IMR-90 (cell line): ENCODE measurements at regions not wholly inside any gene's neighbourhood (a gene's known extent, or its start where the extent isn't known, plus 50 kb on each side); places are given as distances from the start of the nearest gene placed in this dataset.

ENCODE experiments used
- ATAC-seq: fragments of 200-7000 bp; cut with Tn5 transposase; 2 replicates; pipeline ENCODE4 v1.9.1; 2020; ENCODE audit warnings: low read depth, mild to moderate bottlenecking, moderate library complexity
- BruUV-seq: library from RNA; stranded (reverse); fragments of 400-500 nt; replicated peaks from 2 replicates; lab custom pipeline; 2021; lab: Mats Ljungman, UMichigan
- CTCF ChIA-PET: fragments of 300-600 bp; formaldehyde crosslinking; extraction: SDS; loops from one replicate; lab custom pipeline; 2021; ENCODE audit warnings: antibody characterized with exemption; lab: Yijun Ruan, JAX
- POLR2A ChIA-PET: fragments of 300-600 bp; sonication (Branson Sonifier 250); formaldehyde crosslinking; loops from one replicate; lab custom pipeline; 2022; ENCODE audit warnings: antibody characterized with exemption; ENCODE audit not compliant: unreplicated experiment; lab: Charles Lee
- DNase-seq: peaks from one replicate; pipeline ENCODE4 v3.0.0; 2013
- H2AFZ ChIP-seq: replicated peaks from 2 replicates; pipeline ENCODE3; 2013; ENCODE audit warnings: low read length, mild to moderate bottlenecking; ENCODE audit not compliant: poor library complexity
- H2AK5ac ChIP-seq: 2 replicates; pipeline ENCODE4 v1.6.1; 2013; ENCODE audit warnings: low read depth, low read length, inconsistent platforms
- H2AK9ac ChIP-seq: replicated peaks from 2 replicates; pipeline ENCODE3; 2013; ENCODE audit warnings: mild to moderate bottlenecking, low read depth, low read length, moderate library complexity; ENCODE audit not compliant: poor library complexity
- H2BK120ac ChIP-seq: 2 replicates; pipeline ENCODE4 v1.6.1; 2013; ENCODE audit warnings: low read depth, low read length, inconsistent platforms
- H2BK15ac ChIP-seq: 3 replicates; pipeline ENCODE4 v1.6.1; 2013; ENCODE audit warnings: low read depth, low read length, inconsistent platforms
- H2BK20ac ChIP-seq: 2 replicates; pipeline ENCODE4 v1.6.1; 2013; ENCODE audit warnings: low read depth, mild to moderate bottlenecking, inconsistent platforms, low read length, moderate library complexity
- H2BK5ac ChIP-seq: 2 replicates; pipeline ENCODE4 v1.6.1; 2013; ENCODE audit warnings: mild to moderate bottlenecking, low read depth, low read length, inconsistent platforms; ENCODE audit not compliant: poor library complexity, severe bottlenecking
- H3K14ac ChIP-seq: replicated peaks from 2 replicates; pipeline ENCODE4 v1.6.1; 2013; ENCODE audit warnings: low read depth, low read length, inconsistent platforms
- H3K18ac ChIP-seq: 2 replicates; pipeline ENCODE4 v1.6.1; 2013; ENCODE audit warnings: low read depth, low read length, control low read depth
- H3K23ac ChIP-seq: 2 replicates; pipeline ENCODE4 v1.6.1; 2013; ENCODE audit warnings: low read depth, low read length, inconsistent platforms
- H3K27ac ChIP-seq: 2 replicates; pipeline ENCODE4 v1.5.1; 2013; ENCODE audit warnings: mild to moderate bottlenecking, control low read depth, low read length; ENCODE audit not compliant: insufficient read depth
- H3K27me3 ChIP-seq: 2 replicates; pipeline ENCODE4 v1.6.1; 2013; ENCODE audit warnings: low read length; ENCODE audit not compliant: control insufficient read depth, insufficient read depth
- H3K36me3 ChIP-seq: 2 replicates; pipeline ENCODE4 v1.6.1; 2013; ENCODE audit warnings: low read length, mixed read lengths; ENCODE audit not compliant: control insufficient read depth, insufficient read depth
- H3K4ac ChIP-seq: 2 replicates; pipeline ENCODE4 v1.6.1; 2013; ENCODE audit warnings: low read depth, low read length, inconsistent platforms
- H3K4me1 ChIP-seq: 2 replicates; pipeline ENCODE4 v1.6.1; 2013; ENCODE audit warnings: low read length, mixed read lengths; ENCODE audit not compliant: control insufficient read depth, insufficient read depth
- H3K4me2 ChIP-seq: 2 replicates; pipeline ENCODE4 v1.6.1; 2013; ENCODE audit warnings: low read depth, mild to moderate bottlenecking, control low read depth, low read length, moderate library complexity
- H3K4me3 ChIP-seq: 2 replicates; pipeline ENCODE4 v1.5.1; 2013; ENCODE audit warnings: low read depth, mild to moderate bottlenecking, control low read depth, low read length, moderate library complexity; ENCODE audit not compliant: insufficient read depth
- H3K56ac ChIP-seq: 2 replicates; pipeline ENCODE4 v1.6.1; 2013; ENCODE audit warnings: low read length, inconsistent platforms; ENCODE audit not compliant: insufficient read depth; ENCODE audit errors: extremely low read depth
- H3K79me1 ChIP-seq, 2 experiments: 2 replicates each; pipeline ENCODE4 v1.6.1; 2013; ENCODE audit warnings: low read length in 2 of 2, inconsistent platforms in 1 of 2, low read depth in 1 of 2
- H3K9ac ChIP-seq: 2 replicates; pipeline ENCODE4 v1.6.1; 2013; ENCODE audit warnings: low read depth, low read length, control low read depth
- H3K9me1 ChIP-seq: 2 replicates; pipeline ENCODE4 v1.6.1; 2013; ENCODE audit warnings: low read length, inconsistent platforms; ENCODE audit not compliant: insufficient read depth
- H3K9me3 ChIP-seq: 2 replicates; pipeline ENCODE4 v1.6.1; 2013; ENCODE audit warnings: low read length; ENCODE audit not compliant: control insufficient read depth, insufficient read depth
- H4K20me1 ChIP-seq: 2 replicates; pipeline ENCODE4 v1.6.1; 2013; ENCODE audit warnings: low read length, inconsistent platforms; ENCODE audit not compliant: insufficient read depth
- H4K5ac ChIP-seq: 2 replicates; pipeline ENCODE4 v1.6.1; 2013; ENCODE audit warnings: mild to moderate bottlenecking, low read depth, low read length, control low read depth
- H4K8ac ChIP-seq, 2 experiments: 2 replicates each; pipeline ENCODE4 v1.6.1; 2013; ENCODE audit warnings: low read depth in 2 of 2, low read length in 2 of 2, control low read depth in 1 of 2, inconsistent platforms in 1 of 2
- H4K91ac ChIP-seq: 2 replicates; pipeline ENCODE4 v1.6.1; 2013; ENCODE audit warnings: low read depth, low read length, inconsistent platforms; ENCODE audit not compliant: insufficient read depth
- BHLHE40 ChIP-seq: fragments of 150-350 bp; IDR thresholded peaks from 2 replicates; pipeline ENCODE4 v1.6.1; 2016; ENCODE audit warnings: mild to moderate bottlenecking, low read depth, low read length
- CEBPB ChIP-seq: IDR thresholded peaks from 2 replicates; pipeline ENCODE4 v1.6.1; 2012; ENCODE audit warnings: low read depth, low read length, improper control_type of control experiment
- CHD1 ChIP-seq: IDR thresholded peaks from 2 replicates; pipeline ENCODE4 v1.6.1; 2012; ENCODE audit warnings: low read depth, low read length, improper control_type of control experiment
- FOS ChIP-seq: fragments of 150-350 bp; IDR thresholded peaks from 2 replicates; pipeline ENCODE4 v1.6.1; 2016; ENCODE audit warnings: low read depth, low read length
- MAFK ChIP-seq: IDR thresholded peaks from 2 replicates; pipeline ENCODE4 v1.6.1; 2012; ENCODE audit warnings: low read depth, low read length, improper control_type of control experiment
- MAZ ChIP-seq: IDR thresholded peaks from 2 replicates; pipeline ENCODE4 v1.6.1; 2012; ENCODE audit warnings: low read depth, mild to moderate bottlenecking, low read length, improper control_type of control experiment, moderate library complexity, borderline replicate concordance
- MXI1 ChIP-seq: IDR thresholded peaks from 2 replicates; pipeline ENCODE4 v1.6.1; 2012; ENCODE audit warnings: low read depth, mild to moderate bottlenecking, low read length, moderate library complexity, borderline replicate concordance
- NFE2L2 ChIP-seq: fragments of 150-350 bp; IDR thresholded peaks from 2 replicates; pipeline ENCODE4 v1.6.1; 2016; ENCODE audit warnings: low read depth, mild to moderate bottlenecking, low read length
- POLR2A ChIP-seq: IDR thresholded peaks from 2 replicates; pipeline ENCODE4 v1.6.1; 2012; ENCODE audit warnings: mild to moderate bottlenecking, low read depth, low read length
- RAD21 ChIP-seq: IDR thresholded peaks from 2 replicates; pipeline ENCODE4 v1.6.1; 2012; ENCODE audit warnings: low read length, improper control_type of control experiment
- RCOR1 ChIP-seq: IDR thresholded peaks from 2 replicates; pipeline ENCODE4 v1.6.1; 2012; ENCODE audit warnings: mild to moderate bottlenecking, low read length, improper control_type of control experiment; ENCODE audit not compliant: insufficient replicate concordance
- RFX5 ChIP-seq: IDR thresholded peaks from 2 replicates; pipeline ENCODE4 v1.8.0; 2012; ENCODE audit warnings: low read depth, mild to moderate bottlenecking, low read length, moderate library complexity
- SMC3 ChIP-seq: fragments of 150-350 bp; IDR thresholded peaks from 2 replicates; pipeline ENCODE4 v1.6.1; 2016; ENCODE audit warnings: low read depth, mild to moderate bottlenecking, antibody characterized with exemption, low read length, moderate library complexity
- WGBS, 2 experiments: methylation state at CpG; one replicate each; pipeline versions ENCODE4 v1.1.5 to v1.1.7; 2013; ENCODE audit warnings: missing lambda C conversion rate in 2 of 2; ENCODE audit not compliant: insufficient read length in 1 of 2; ENCODE audit errors: extremely low coverage in 2 of 2; 5-methylcytosine and 5-hydroxymethylcytosine counted together
- dilution Hi-C: fragments of 300-500 bp; cut with HindIII; formaldehyde crosslinking; loops from one replicate; pipeline ENCODE4 v1.14.3; 2018; ENCODE audit warnings: low sequenced_read_pairs; ENCODE audit not compliant: unreplicated experiment
- in situ Hi-C: fragments of 300-500 bp; cut with MboI; formaldehyde crosslinking; loops from 3 replicates; pipeline ENCODE4 v1.14.3; 2019; ENCODE audit warnings: low sequenced_read_pairs, inconsistent platforms, mixed read lengths
- intact Hi-C: fragments of 100-400 bp; cut with micrococcal nuclease; formaldehyde crosslinking; loops from 2 replicates; pipeline ENCODE4 v1.10.0; 2022
- TF ChIP-seq, protein P1 (sequence below): conservative IDR thresholded peaks from 2 replicates; pipeline ENCODE4 v1.5.1; 2012; ENCODE audit warnings: mild to moderate bottlenecking, low read depth, low read length, improper control_type of control experiment
- TF ChIP-seq, protein P2 (sequence below): fragments of 150-350 bp; IDR thresholded peaks from 2 replicates; pipeline ENCODE4 v1.6.1; 2016; ENCODE audit warnings: low read depth, mild to moderate bottlenecking, low read length, moderate library complexity, borderline replicate concordance
- TF ChIP-seq, protein P3 (sequence below): fragments of 150-350 bp; IDR thresholded peaks from 2 replicates; pipeline ENCODE4 v1.6.1; 2017; ENCODE audit warnings: mild to moderate bottlenecking, antibody characterized with exemption, low read length, low read depth

GRCh38 chr3:11954312-11954934, 49.8 kb upstream of the SYN2 start:
- DNase-seq = no peak
- H2AFZ ChIP-seq = no peak overlapping the region
- H2BK15ac ChIP-seq = no peak overlapping the region
- no peaks in the 10 kb centered on the region for H3K36me3 ChIP-seq
- no peak for TF ChIP-seq CHD1
- TF ChIP-seq, protein P1, sequence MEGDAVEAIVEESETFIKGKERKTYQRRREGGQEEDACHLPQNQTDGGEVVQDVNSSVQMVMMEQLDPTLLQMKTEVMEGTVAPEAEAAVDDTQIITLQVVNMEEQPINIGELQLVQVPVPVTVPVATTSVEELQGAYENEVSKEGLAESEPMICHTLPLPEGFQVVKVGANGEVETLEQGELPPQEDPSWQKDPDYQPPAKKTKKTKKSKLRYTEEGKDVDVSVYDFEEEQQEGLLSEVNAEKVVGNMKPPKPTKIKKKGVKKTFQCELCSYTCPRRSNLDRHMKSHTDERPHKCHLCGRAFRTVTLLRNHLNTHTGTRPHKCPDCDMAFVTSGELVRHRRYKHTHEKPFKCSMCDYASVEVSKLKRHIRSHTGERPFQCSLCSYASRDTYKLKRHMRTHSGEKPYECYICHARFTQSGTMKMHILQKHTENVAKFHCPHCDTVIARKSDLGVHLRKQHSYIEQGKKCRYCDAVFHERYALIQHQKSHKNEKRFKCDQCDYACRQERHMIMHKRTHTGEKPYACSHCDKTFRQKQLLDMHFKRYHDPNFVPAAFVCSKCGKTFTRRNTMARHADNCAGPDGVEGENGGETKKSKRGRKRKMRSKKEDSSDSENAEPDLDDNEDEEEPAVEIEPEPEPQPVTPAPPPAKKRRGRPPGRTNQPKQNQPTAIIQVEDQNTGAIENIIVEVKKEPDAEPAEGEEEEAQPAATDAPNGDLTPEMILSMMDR = no peak
- no peak for TF ChIP-seq RFX5
- no peak for TF ChIP-seq MAZ
- no peak for TF ChIP-seq RCOR1
- TF ChIP-seq CEBPB = no peak
- no peak for TF ChIP-seq FOS
- TF ChIP-seq MAFK = no peak
- TF ChIP-seq MXI1 = no peak
- TF ChIP-seq, protein P2, sequence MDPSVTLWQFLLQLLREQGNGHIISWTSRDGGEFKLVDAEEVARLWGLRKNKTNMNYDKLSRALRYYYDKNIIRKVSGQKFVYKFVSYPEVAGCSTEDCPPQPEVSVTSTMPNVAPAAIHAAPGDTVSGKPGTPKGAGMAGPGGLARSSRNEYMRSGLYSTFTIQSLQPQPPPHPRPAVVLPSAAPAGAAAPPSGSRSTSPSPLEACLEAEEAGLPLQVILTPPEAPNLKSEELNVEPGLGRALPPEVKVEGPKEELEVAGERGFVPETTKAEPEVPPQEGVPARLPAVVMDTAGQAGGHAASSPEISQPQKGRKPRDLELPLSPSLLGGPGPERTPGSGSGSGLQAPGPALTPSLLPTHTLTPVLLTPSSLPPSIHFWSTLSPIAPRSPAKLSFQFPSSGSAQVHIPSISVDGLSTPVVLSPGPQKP = no peak
- TF ChIP-seq NFE2L2 = no peak
- TF ChIP-seq, protein P3, sequence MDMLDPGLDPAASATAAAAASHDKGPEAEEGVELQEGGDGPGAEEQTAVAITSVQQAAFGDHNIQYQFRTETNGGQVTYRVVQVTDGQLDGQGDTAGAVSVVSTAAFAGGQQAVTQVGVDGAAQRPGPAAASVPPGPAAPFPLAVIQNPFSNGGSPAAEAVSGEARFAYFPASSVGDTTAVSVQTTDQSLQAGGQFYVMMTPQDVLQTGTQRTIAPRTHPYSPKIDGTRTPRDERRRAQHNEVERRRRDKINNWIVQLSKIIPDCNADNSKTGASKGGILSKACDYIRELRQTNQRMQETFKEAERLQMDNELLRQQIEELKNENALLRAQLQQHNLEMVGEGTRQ = no peak
- TF ChIP-seq BHLHE40 = no peak
- TF ChIP-seq SMC3 = no peak
- TF ChIP-seq RAD21 = no peak
- TF ChIP-seq POLR2A = no peak
- no peak overlapping the region for H3K9ac ChIP-seq
- no peak overlapping the region for H3K18ac ChIP-seq
- dilution Hi-C loops (no loop called here), intact Hi-C loops (no loop called here), in situ Hi-C loops (no loop called here)
- peaks cover 6% of the 10 kb centered on the region for H3K27me3 ChIP-seq
- no peaks in the 10 kb centered on the region for H3K9me1 ChIP-seq
- H4K5ac ChIP-seq = no peak overlapping the region
- H3K4me1 ChIP-seq = no peaks in the 10 kb centered on the region
- POLR2A ChIA-PET = no interaction called here
- H3K4ac ChIP-seq = no peak overlapping the region
- H4K91ac ChIP-seq = no peak overlapping the region
- H2BK5ac ChIP-seq = no peak overlapping the region
- no peak overlapping the region for H3K27ac ChIP-seq
- H3K14ac ChIP-seq = no peak overlapping the region
- no peak overlapping the region for H2AK9ac ChIP-seq
- H2AK5ac ChIP-seq = no peak overlapping the region
- H3K56ac ChIP-seq = no peak overlapping the region
- CTCF ChIA-PET = interaction anchor here (0.6 kb wide), 1 partner anchor 143 kb away, joined by 3 read pairs; no protein-coding TSS in a partner anchor
- no TSS peak for BruUV-seq
- H3K9me3 ChIP-seq = no peaks in the 10 kb centered on the region
- H3K4me3 ChIP-seq = no peak overlapping the region
- ATAC-seq = no peak
- H4K8ac ChIP-seq = no peak overlapping the region
- H3K23ac ChIP-seq = no peak overlapping the region
- H3K4me2 ChIP-seq = no peak overlapping the region
- no peak overlapping the region for H2BK120ac ChIP-seq
- no peaks in the 10 kb centered on the region for H3K79me1 ChIP-seq
- no peaks in the 10 kb centered on the region for H4K20me1 ChIP-seq
- no CpG with 5 or more reads among the region's 8 CpGs for WGBS, 2 experiments
- no peak overlapping the region for H2BK20ac ChIP-seq
